Spleen (tissue), 7 donors: ENCODE measurements at regions not wholly inside any gene's neighbourhood (a gene's known extent, or its start where the extent isn't known, plus 50 kb on each side); places are given as distances from the start of the nearest gene placed in this dataset.

ENCODE experiments used
- CTCF ChIP-seq, 11 experiments: fragments of 200-600 bp in 7 of 11; fragments of 450-650 bp in 4 of 11; sonication (generic) in 4 of 11; IDR thresholded peaks in 8 of 11; conservative IDR thresholded peaks in 3 of 11; 1 replicate in 7 of 11; 2 replicates in 4 of 11; pipeline versions ENCODE4 v1.4.0 to v1.8.0; 2016 to 2021; ENCODE audit warnings: antibody characterized with exemption in 11 of 11, inconsistent platforms in 4 of 11, mild to moderate bottlenecking in 1 of 11
- POLR2A ChIP-seq, 3 donors: fragments of 450-650 bp; IDR thresholded peaks; one replicate each; pipeline ENCODE4 v1.5.1; 2017; ENCODE audit warnings: antibody characterized with exemption in 3 of 3, mild to moderate bottlenecking in 1 of 3
- donor health status: DM: no; HTN: no; CAD: no; lungs with moderate emphysema.
- donor health status: DM: no; HTN: no; CAD: no.
- donor health status: DM: no; HTN: no; CAD: no.

- no peak for TF ChIP-seq CTCF (IDR thresholded peaks at IDR 0.05 in 8 of 11, conservative IDR thresholded peaks at IDR 0.05 in 3 of 11)
- TF ChIP-seq POLR2A (IDR thresholded peaks at IDR 0.05): no peak
These were observed 113.6 kb downstream of the ETAA1 start for GRCh38 chr2:67510745-67511144.
